ENCODE measurements at regions not wholly inside any gene's neighbourhood (a gene's known extent, or its start where the extent isn't known, plus 50 kb on each side); places are given as distances from the start of the nearest gene placed in this dataset.

GRCh38 chr5:175141421-175141820, 302.6 kb downstream of the DRD1 start:
- no peak for TF ChIP-seq CTCF (IDR thresholded peaks at IDR 0.05)
- no peak for TF ChIP-seq POLR2A (IDR thresholded peaks at IDR 0.05)
- no peaks in the 10 kb centered on the region for H3K4me1 ChIP-seq
- H3K4me3 ChIP-seq = no peak overlapping the region
- no peak overlapping the region for H3K27ac ChIP-seq
- no peaks in the 10 kb centered on the region for H3K27me3 ChIP-seq
- no peaks in the 10 kb centered on the region for H3K36me3 ChIP-seq
- H3K9me3 ChIP-seq = no peaks in the 10 kb centered on the region
- DNase-seq = no peak

- Histone ChIP-seq H3K4me3 (no peak overlapping the region), H3K36me3 (no peaks in the 10 kb centered on the region), H3K27me3 (no peaks in the 10 kb centered on the region), H3K27ac (no peak overlapping the region), H3K4me1 (no peaks in the 10 kb centered on the region), H3K9me3 (no peaks in the 10 kb centered on the region)
- DNase-seq = no peak
- TF ChIP-seq POLR2A (IDR thresholded peaks at IDR 0.05) (no peak), CTCF (IDR thresholded peaks at IDR 0.05) (no peak)
Measured at GRCh38 chr5:175133185-175133584, 310.8 kb downstream of the DRD1 start.

- Histone ChIP-seq H3K9me3 (no peaks in the 10 kb centered on the region), H3K27me3 (no peaks in the 10 kb centered on the region), H3K27ac (no peak overlapping the region), H3K4me1 (no peaks in the 10 kb centered on the region), H3K36me3 (no peaks in the 10 kb centered on the region), H3K4me3 (no peak overlapping the region)
- no peak for DNase-seq
- no peak for TF ChIP-seq CTCF (IDR thresholded peaks at IDR 0.05)
- TF ChIP-seq POLR2A (IDR thresholded peaks at IDR 0.05) = no peak
Measured at GRCh38 chr5:175131432-175131831, 312.6 kb downstream of the DRD1 start.

- TF ChIP-seq POLR2A (IDR thresholded peaks at IDR 0.05) (no peak), CTCF (IDR thresholded peaks at IDR 0.05) (no peak)
- Histone ChIP-seq H3K4me3 (no peak overlapping the region), H3K27ac (no peak overlapping the region), H3K4me1 (no peaks in the 10 kb centered on the region), H3K27me3 (no peaks in the 10 kb centered on the region), H3K9me3 (no peaks in the 10 kb centered on the region), H3K36me3 (no peaks in the 10 kb centered on the region)
- DNase-seq = no peak
Measured at GRCh38 chr5:175129619-175130018, 314.4 kb downstream of the DRD1 start.

- no peaks in the 10 kb centered on the region for H3K9me3 ChIP-seq
- H3K27ac ChIP-seq = no peak overlapping the region
- TF ChIP-seq CTCF (IDR thresholded peaks at IDR 0.05) (no peak), POLR2A (IDR thresholded peaks at IDR 0.05) (no peak)
- no peaks in the 10 kb centered on the region for H3K36me3 ChIP-seq
- no peak overlapping the region for H3K4me3 ChIP-seq
- H3K4me1 ChIP-seq = no peaks in the 10 kb centered on the region
- no peaks in the 10 kb centered on the region for H3K27me3 ChIP-seq
- no peak for DNase-seq
Measured at GRCh38 chr5:175129121-175129520, 314.9 kb downstream of the DRD1 start.

GRCh38 chr5:175124821-175125220, 319.2 kb downstream of the DRD1 start:
- no peaks in the 10 kb centered on the region for H3K36me3 ChIP-seq
- no peaks in the 10 kb centered on the region for H3K4me1 ChIP-seq
- DNase-seq = no peak
- no peaks in the 10 kb centered on the region for H3K9me3 ChIP-seq
- no peak overlapping the region for H3K27ac ChIP-seq
- TF ChIP-seq POLR2A (IDR thresholded peaks at IDR 0.05) = no peak
- no peak for TF ChIP-seq CTCF (IDR thresholded peaks at IDR 0.05)
- H3K4me3 ChIP-seq = no peak overlapping the region
- no peaks in the 10 kb centered on the region for H3K27me3 ChIP-seq

Data from Peyer's patch (tissue), 4 donors.